SKM-1 (cell line): ENCODE measurements at regions not wholly inside any gene's neighbourhood (a gene's known extent, or its start where the extent isn't known, plus 50 kb on each side); places are given as distances from the start of the nearest gene placed in this dataset.

Experiments used
- DNase-seq: peaks from one replicate; lab custom pipeline; 2025; ENCODE audit not compliant: unreplicated experiment; lab: John Stamatoyannopoulos, UW

GRCh38 chr1:5480906-5481305 lies 511.3 kb downstream of the NPHP4 start:
- no peak for DNase-seq

- DNase-seq = no peak
Observed at GRCh38 chr1:5479876-5480646, 512.2 kb downstream of the NPHP4 start.

- no peak for DNase-seq
Observed at GRCh38 chr1:5478961-5479360, 513.3 kb downstream of the NPHP4 start.

GRCh38 chr1:5478156-5478695 lies 514.0 kb downstream of the NPHP4 start:
- no peak for DNase-seq

- DNase-seq = no peak
Observed at GRCh38 chr1:5477716-5478115, 514.5 kb downstream of the NPHP4 start.

- DNase-seq = no peak
Observed at GRCh38 chr1:5475572-5475971, 516.7 kb downstream of the NPHP4 start.

GRCh38 chr1:5473268-5473667 lies 519.0 kb downstream of the NPHP4 start:
- DNase-seq = no peak

- DNase-seq = no peak
Observed at GRCh38 chr1:5466487-5466886, 525.7 kb downstream of the NPHP4 start.

- no peak for DNase-seq
Observed at GRCh38 chr1:5465281-5465711, 526.9 kb downstream of the NPHP4 start.

- DNase-seq = no peak
Observed at GRCh38 chr1:5464366-5464765, 527.9 kb downstream of the NPHP4 start.

GRCh38 chr1:5460974-5461373 lies 531.3 kb downstream of the NPHP4 start:
- DNase-seq = no peak

GRCh38 chr1:5459839-5460610 lies 532.2 kb downstream of the NPHP4 start:
- no peak for DNase-seq

- no peak for DNase-seq
Observed at GRCh38 chr1:5458248-5458647, 534.0 kb downstream of the NPHP4 start.

GRCh38 chr1:5456090-5456811 lies 536.0 kb downstream of the NPHP4 start:
- DNase-seq = no peak

GRCh38 chr1:5455651-5456050 lies 536.6 kb downstream of the NPHP4 start:
- no peak for DNase-seq

- no peak for DNase-seq
Observed at GRCh38 chr1:5455056-5455455, 537.2 kb downstream of the NPHP4 start.

GRCh38 chr1:5453347-5453746 lies 538.9 kb downstream of the NPHP4 start:
- no peak for DNase-seq

- no peak for DNase-seq
Observed at GRCh38 chr1:5451671-5452070, 540.6 kb downstream of the NPHP4 start.

GRCh38 chr1:5448486-5448885 lies 543.7 kb downstream of the NPHP4 start:
- DNase-seq = no peak

- no peak for DNase-seq
Observed at GRCh38 chr1:5447503-5447960, 544.7 kb downstream of the NPHP4 start.

- DNase-seq = no peak
Observed at GRCh38 chr1:5444396-5444795, 547.8 kb downstream of the NPHP4 start.
